RWPE2 (cell line): ENCODE measurements at regions not wholly inside any gene's neighbourhood (a gene's known extent, or its start where the extent isn't known, plus 50 kb on each side); places are given as distances from the start of the nearest gene placed in this dataset.

Experiments used
- ATAC-seq: fragments of 200-7000 bp; cut with Tn5 transposase; 3 replicates; pipeline ENCODE4 v1.9.1; 2021; ENCODE audit warnings: low read depth
- DNase-seq: peaks from one replicate; pipeline ENCODE4 v3.0.0-alpha.2; 2020; ENCODE audit warnings: low spot score
- H3K27ac ChIP-seq: fragments of 450-650 bp; 2 replicates; pipeline ENCODE4 v1.5.1; 2017; ENCODE audit warnings: mild to moderate bottlenecking; ENCODE audit not compliant: poor library complexity, severe bottlenecking
- H3K27me3 ChIP-seq: fragments of 250-450 bp; sonication (Bioruptor Pico); 2 replicates; pipeline ENCODE4 v1.5.1; 2021; ENCODE audit warnings: mild to moderate bottlenecking, moderate library complexity; ENCODE audit not compliant: insufficient read depth, poor library complexity, severe bottlenecking
- H3K36me3 ChIP-seq: fragments of 250-450 bp; sonication (Bioruptor Pico); 2 replicates; pipeline ENCODE4 v1.5.1; 2020; ENCODE audit warnings: low read depth, mild to moderate bottlenecking, moderate library complexity
- H3K4me1 ChIP-seq: fragments of 250-450 bp; sonication (Bioruptor Pico); 2 replicates; pipeline ENCODE4 v1.5.1; 2021; ENCODE audit warnings: mild to moderate bottlenecking, moderate library complexity; ENCODE audit not compliant: insufficient read depth, poor library complexity, severe bottlenecking
- H3K4me3 ChIP-seq: fragments of 250-450 bp; sonication (Bioruptor Pico); 2 replicates; pipeline ENCODE4 v1.5.1; 2021; ENCODE audit warnings: mild to moderate bottlenecking, moderate library complexity; ENCODE audit not compliant: severe bottlenecking
- H3K9me3 ChIP-seq: fragments of 250-450 bp; sonication (Bioruptor Pico); 2 replicates; pipeline ENCODE4 v1.5.1; 2021; ENCODE audit warnings: mild to moderate bottlenecking, moderate library complexity; ENCODE audit not compliant: severe bottlenecking
- CTCF ChIP-seq: fragments of 450-650 bp; IDR thresholded peaks from one replicate; pipeline ENCODE4 v1.5.1; 2017; ENCODE audit warnings: mild to moderate bottlenecking, moderate library complexity; ENCODE audit not compliant: poor library complexity, severe bottlenecking

GRCh38 chr2:15771124-15771523 lies 169.2 kb upstream of the MYCN start:
- H3K9me3 ChIP-seq: no peaks in the 10 kb centered on the region
- DNase-seq (no peak), ATAC-seq (no peak; the same call in 2 of the 3 replicates)
- H3K27me3 ChIP-seq: no peaks in the 10 kb centered on the region
- no peaks in the 10 kb centered on the region for H3K36me3 ChIP-seq
- no peak overlapping the region for H3K4me3 ChIP-seq
- no peak overlapping the region for H3K27ac ChIP-seq
- no peak for TF ChIP-seq CTCF
- H3K4me1 ChIP-seq: no peaks in the 10 kb centered on the region

- H3K4me3 ChIP-seq: no peak overlapping the region
- TF ChIP-seq CTCF: no peak
- no peaks in the 10 kb centered on the region for H3K9me3 ChIP-seq
- no peak for DNase-seq
- H3K36me3 ChIP-seq: no peaks in the 10 kb centered on the region
- no peak for ATAC-seq
- H3K27ac ChIP-seq: no peak overlapping the region
- H3K4me1 ChIP-seq: no peaks in the 10 kb centered on the region
- no peaks in the 10 kb centered on the region for H3K27me3 ChIP-seq
These were observed 168.2 kb upstream of the MYCN start for GRCh38 chr2:15772086-15772595.

- no peaks in the 10 kb centered on the region for H3K27me3 ChIP-seq
- no peaks in the 10 kb centered on the region for H3K9me3 ChIP-seq
- H3K27ac ChIP-seq: no peak overlapping the region
- no peak for TF ChIP-seq CTCF
- H3K4me1 ChIP-seq: no peaks in the 10 kb centered on the region
- ATAC-seq (no peak), DNase-seq (no peak)
- no peak overlapping the region for H3K4me3 ChIP-seq
- no peaks in the 10 kb centered on the region for H3K36me3 ChIP-seq
These were observed 167.7 kb upstream of the MYCN start for GRCh38 chr2:15772681-15773080.

- Histone ChIP-seq H3K27ac (no peak overlapping the region), H3K27me3 (no peaks in the 10 kb centered on the region), H3K4me3 (no peak overlapping the region), H3K4me1 (no peaks in the 10 kb centered on the region), H3K9me3 (no peaks in the 10 kb centered on the region), H3K36me3 (no peaks in the 10 kb centered on the region)
- no peak for TF ChIP-seq CTCF
- ATAC-seq (no peak), DNase-seq (no peak)
These were observed 167.1 kb upstream of the MYCN start for GRCh38 chr2:15773204-15773603.

- H3K36me3 ChIP-seq: no peaks in the 10 kb centered on the region
- H3K27me3 ChIP-seq: no peaks in the 10 kb centered on the region
- no peak for TF ChIP-seq CTCF
- H3K4me1 ChIP-seq: no peaks in the 10 kb centered on the region
- no peak overlapping the region for H3K4me3 ChIP-seq
- DNase-seq: no peak
- H3K27ac ChIP-seq: no peak overlapping the region
- no peak for ATAC-seq
- no peaks in the 10 kb centered on the region for H3K9me3 ChIP-seq
These were observed 166.5 kb upstream of the MYCN start for GRCh38 chr2:15773846-15774245.
